ENCODE measurements at regions not wholly inside any gene's neighbourhood (a gene's known extent, or its start where the extent isn't known, plus 50 kb on each side); places are given as distances from the start of the nearest gene placed in this dataset.

DNA sequence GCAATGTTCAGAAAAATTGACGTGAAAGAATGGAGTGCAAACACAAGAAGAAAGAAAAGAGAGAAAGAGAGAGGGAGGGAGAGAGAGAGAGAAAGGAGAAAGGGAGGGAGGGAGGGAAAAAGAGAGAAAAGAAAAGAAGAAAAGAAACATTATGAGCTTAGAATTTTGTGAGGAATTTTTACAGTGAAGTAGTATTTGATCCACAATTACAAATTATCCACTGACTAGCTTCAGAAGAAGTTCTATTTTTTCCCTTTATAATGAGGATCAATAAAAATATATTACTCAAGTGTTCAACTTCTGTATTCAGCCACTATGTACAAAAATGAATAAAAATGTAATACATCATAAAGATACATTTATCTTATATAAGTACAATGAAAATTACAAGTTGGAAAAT is 494.5 kb upstream of the CA10 start:
- TF ChIP-seq RARB (CRISPR knock-in tag; IDR thresholded peaks at IDR 0.05) (no peak), CSDC2 (CRISPR knock-in tag; IDR thresholded peaks at IDR 0.05) (no peak), ESRRG (CRISPR knock-in tag; IDR thresholded peaks at IDR 0.05) (no peak), ZNF565 (CRISPR knock-in tag; conservative IDR thresholded peaks at IDR 0.05; ENCODE audit: low read depth) (no peak), ZFP30 (CRISPR knock-in tag; IDR thresholded peaks at IDR 0.05) (no peak), PPARA (CRISPR knock-in tag; IDR thresholded peaks at IDR 0.05; ENCODE audit: borderline replicate concordance) (no peak), ZC3H10 (CRISPR knock-in tag; IDR thresholded peaks at IDR 0.05) (no peak), SNAI2 (CRISPR knock-in tag; IDR thresholded peaks at IDR 0.05) (no peak), TCF4 (CRISPR knock-in tag; IDR thresholded peaks at IDR 0.05; ENCODE audit: borderline replicate concordance) (no peak), PATZ1 (CRISPR knock-in tag; IDR thresholded peaks at IDR 0.05; ENCODE audit: borderline replicate concordance) (no peak), OSR1 (CRISPR knock-in tag; IDR thresholded peaks at IDR 0.05) (no peak), ZNF70 (CRISPR knock-in tag; IDR thresholded peaks at IDR 0.05) (no peak), ZNF8 (CRISPR knock-in tag; IDR thresholded peaks at IDR 0.05) (no peak), GLIS3 (CRISPR knock-in tag; IDR thresholded peaks at IDR 0.05) (no peak), BACH2 (CRISPR knock-in tag; IDR thresholded peaks at IDR 0.05; ENCODE audit: borderline replicate concordance) (no peak), ZFP3 (CRISPR knock-in tag; IDR thresholded peaks at IDR 0.05) (no peak), POU6F1 (CRISPR knock-in tag; IDR thresholded peaks at IDR 0.05; ENCODE audit: borderline replicate concordance, low read depth) (no peak)
- TF ChIP-seq, protein P1, sequence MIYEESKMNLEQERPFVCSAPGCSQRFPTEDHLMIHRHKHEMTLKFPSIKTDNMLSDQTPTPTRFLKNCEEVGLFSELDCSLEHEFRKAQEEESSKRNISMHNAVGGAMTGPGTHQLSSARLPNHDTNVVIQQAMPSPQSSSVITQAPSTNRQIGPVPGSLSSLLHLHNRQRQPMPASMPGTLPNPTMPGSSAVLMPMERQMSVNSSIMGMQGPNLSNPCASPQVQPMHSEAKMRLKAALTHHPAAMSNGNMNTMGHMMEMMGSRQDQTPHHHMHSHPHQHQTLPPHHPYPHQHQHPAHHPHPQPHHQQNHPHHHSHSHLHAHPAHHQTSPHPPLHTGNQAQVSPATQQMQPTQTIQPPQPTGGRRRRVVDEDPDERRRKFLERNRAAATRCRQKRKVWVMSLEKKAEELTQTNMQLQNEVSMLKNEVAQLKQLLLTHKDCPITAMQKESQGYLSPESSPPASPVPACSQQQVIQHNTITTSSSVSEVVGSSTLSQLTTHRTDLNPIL (CRISPR knock-in tag; IDR thresholded peaks at IDR 0.05; ENCODE audit: low read depth): no peak
- TF ChIP-seq, protein P2, sequence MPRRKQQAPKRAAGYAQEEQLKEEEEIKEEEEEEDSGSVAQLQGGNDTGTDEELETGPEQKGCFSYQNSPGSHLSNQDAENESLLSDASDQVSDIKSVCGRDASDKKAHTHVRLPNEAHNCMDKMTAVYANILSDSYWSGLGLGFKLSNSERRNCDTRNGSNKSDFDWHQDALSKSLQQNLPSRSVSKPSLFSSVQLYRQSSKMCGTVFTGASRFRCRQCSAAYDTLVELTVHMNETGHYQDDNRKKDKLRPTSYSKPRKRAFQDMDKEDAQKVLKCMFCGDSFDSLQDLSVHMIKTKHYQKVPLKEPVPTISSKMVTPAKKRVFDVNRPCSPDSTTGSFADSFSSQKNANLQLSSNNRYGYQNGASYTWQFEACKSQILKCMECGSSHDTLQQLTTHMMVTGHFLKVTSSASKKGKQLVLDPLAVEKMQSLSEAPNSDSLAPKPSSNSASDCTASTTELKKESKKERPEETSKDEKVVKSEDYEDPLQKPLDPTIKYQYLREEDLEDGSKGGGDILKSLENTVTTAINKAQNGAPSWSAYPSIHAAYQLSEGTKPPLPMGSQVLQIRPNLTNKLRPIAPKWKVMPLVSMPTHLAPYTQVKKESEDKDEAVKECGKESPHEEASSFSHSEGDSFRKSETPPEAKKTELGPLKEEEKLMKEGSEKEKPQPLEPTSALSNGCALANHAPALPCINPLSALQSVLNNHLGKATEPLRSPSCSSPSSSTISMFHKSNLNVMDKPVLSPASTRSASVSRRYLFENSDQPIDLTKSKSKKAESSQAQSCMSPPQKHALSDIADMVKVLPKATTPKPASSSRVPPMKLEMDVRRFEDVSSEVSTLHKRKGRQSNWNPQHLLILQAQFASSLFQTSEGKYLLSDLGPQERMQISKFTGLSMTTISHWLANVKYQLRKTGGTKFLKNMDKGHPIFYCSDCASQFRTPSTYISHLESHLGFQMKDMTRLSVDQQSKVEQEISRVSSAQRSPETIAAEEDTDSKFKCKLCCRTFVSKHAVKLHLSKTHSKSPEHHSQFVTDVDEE (CRISPR knock-in tag; IDR thresholded peaks at IDR 0.05): no peak
- ATAC-seq: no peak

DNA sequence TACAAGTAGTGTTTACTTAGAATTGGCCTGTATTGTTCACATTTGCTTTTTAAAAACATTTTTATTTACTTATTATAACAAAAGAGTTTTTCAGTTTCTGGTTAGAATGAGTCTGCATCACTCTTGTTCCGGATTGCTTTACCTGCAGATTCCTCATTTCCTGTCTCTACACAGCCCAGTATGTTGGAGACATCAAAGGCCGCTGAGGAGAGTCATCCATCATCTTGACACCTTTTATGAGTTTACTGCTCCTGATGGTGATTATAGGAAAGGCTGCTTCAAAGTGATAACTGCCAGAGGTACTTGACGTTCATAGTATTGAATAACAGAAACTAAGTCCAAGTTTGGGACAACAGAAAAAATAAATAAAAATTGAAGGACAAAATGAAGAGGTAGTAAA is 490.5 kb upstream of the CA10 start:
- no peak for TF ChIP-seq PPARA (CRISPR knock-in tag; IDR thresholded peaks at IDR 0.05; ENCODE audit: borderline replicate concordance)
- no peak for ATAC-seq

- ATAC-seq: no peak
- TF ChIP-seq TCF4 (CRISPR knock-in tag; IDR thresholded peaks at IDR 0.05; ENCODE audit: borderline replicate concordance): no peak
- TF ChIP-seq CSDC2 (CRISPR knock-in tag; IDR thresholded peaks at IDR 0.05): no peak
- TF ChIP-seq ZFP30 (CRISPR knock-in tag; IDR thresholded peaks at IDR 0.05): no peak
- no peak for TF ChIP-seq TOX (CRISPR knock-in tag; IDR thresholded peaks at IDR 0.05; ENCODE audit: borderline replicate concordance)
- TF ChIP-seq PPARA (CRISPR knock-in tag; IDR thresholded peaks at IDR 0.05; ENCODE audit: borderline replicate concordance): no peak
- TF ChIP-seq SNAI2 (CRISPR knock-in tag; IDR thresholded peaks at IDR 0.05): no peak
- TF ChIP-seq ZNF70 (CRISPR knock-in tag; IDR thresholded peaks at IDR 0.05): no peak
- TF ChIP-seq ARNTL (CRISPR knock-in tag; IDR thresholded peaks at IDR 0.05; ENCODE audit: borderline replicate concordance, low read depth): no peak
- no peak for TF ChIP-seq RARB (CRISPR knock-in tag; IDR thresholded peaks at IDR 0.05)
- no peak for TF ChIP-seq ZNF8 (CRISPR knock-in tag; IDR thresholded peaks at IDR 0.05)
- no peak for TF ChIP-seq ISL1 (CRISPR knock-in tag; IDR thresholded peaks at IDR 0.05)
- no peak for TF ChIP-seq GLIS3 (CRISPR knock-in tag; IDR thresholded peaks at IDR 0.05)
- TF ChIP-seq, protein P1 (CRISPR knock-in tag; IDR thresholded peaks at IDR 0.05; ENCODE audit: low read depth): no peak
- no peak for TF ChIP-seq OSR1 (CRISPR knock-in tag; IDR thresholded peaks at IDR 0.05)
- no peak for TF ChIP-seq BACH2 (CRISPR knock-in tag; IDR thresholded peaks at IDR 0.05; ENCODE audit: borderline replicate concordance)
- TF ChIP-seq PATZ1 (CRISPR knock-in tag; IDR thresholded peaks at IDR 0.05; ENCODE audit: borderline replicate concordance): no peak
- TF ChIP-seq, protein P2 (CRISPR knock-in tag; IDR thresholded peaks at IDR 0.05): no peak
- no peak for TF ChIP-seq ZFP3 (CRISPR knock-in tag; IDR thresholded peaks at IDR 0.05)
These were observed 488.9 kb upstream of the CA10 start for GRCh38 chr17:52647411-52647810.

All from SK-N-SH treated with all-trans-retinoic acid at 6 μM for 48 hours (cell line).